Keratinocyte (primary cell): ENCODE measurements at regions not wholly inside any gene's neighbourhood (a gene's known extent, or its start where the extent isn't known, plus 50 kb on each side); places are given as distances from the start of the nearest gene placed in this dataset.

Experiments
- DNase-seq: peaks from one replicate; pipeline ENCODE4 v3.0.0-alpha.2; 2011; ENCODE audit warnings: low read depth, missing footprints, low spot score
- FAIRE-seq: peaks from 2 replicates; lab custom pipeline; 2011; peaks lifted over from hg19 to GRCh38; lab: Jason Lieb, UNC
- H2AFZ ChIP-seq: 2 replicates; pipeline ENCODE4 v1.6.0; 2012; ENCODE audit warnings: low read length, control low read depth, inconsistent platforms; ENCODE audit not compliant: control insufficient read depth
- H3K27ac ChIP-seq: 2 replicates; pipeline ENCODE4 v1.5.1; 2011; ENCODE audit warnings: low read length; ENCODE audit not compliant: control insufficient read depth, insufficient read depth
- H3K27me3 ChIP-seq: 3 replicates; pipeline ENCODE4 v1.6.0; 2011; ENCODE audit warnings: low read length; ENCODE audit not compliant: control insufficient read depth, insufficient read depth; ENCODE audit errors: extremely low read depth
- H3K36me3 ChIP-seq, 2 experiments: 2 replicates in 1 of 2; 3 replicates in 1 of 2; pipeline ENCODE4 v1.5.1; 2011; ENCODE audit warnings: low read length in 2 of 2, mild to moderate bottlenecking in 1 of 2; ENCODE audit not compliant: control insufficient read depth in 2 of 2, insufficient read depth in 2 of 2; ENCODE audit errors: extremely low read depth in 1 of 2
- H3K4me1 ChIP-seq: 3 replicates; pipeline ENCODE4 v1.5.1; 2011; ENCODE audit warnings: low read length; ENCODE audit not compliant: control insufficient read depth, insufficient read depth; ENCODE audit errors: extremely low read depth
- H3K4me2 ChIP-seq: 3 replicates; pipeline ENCODE4 v1.6.0; 2011; ENCODE audit warnings: low read depth, low read length; ENCODE audit not compliant: control insufficient read depth, insufficient read depth; ENCODE audit errors: extremely low read depth
- H3K4me3 ChIP-seq, 3 experiments: fragments of 200-600 bp in 1 of 3; sonication (generic) in 1 of 3; 2 replicates in 2 of 3; 3 replicates in 1 of 3; pipeline ENCODE4 v1.5.1; 2011 to 2016; ENCODE audit warnings: low read length in 3 of 3, mild to moderate bottlenecking in 3 of 3, control low read depth in 2 of 3, inconsistent platforms in 1 of 3, low read depth in 1 of 3, mixed read lengths in 1 of 3, mixed run types in 1 of 3, moderate library complexity in 1 of 3; ENCODE audit not compliant: control insufficient read depth in 2 of 3, insufficient read depth in 2 of 3; ENCODE audit errors: extremely low read depth in 1 of 3
- H3K79me2 ChIP-seq: 2 replicates; pipeline ENCODE4 v1.6.0; 2012; ENCODE audit warnings: low read length; ENCODE audit not compliant: control insufficient read depth, insufficient read depth
- H3K9ac ChIP-seq: 3 replicates; pipeline ENCODE4 v1.6.0; 2011; ENCODE audit warnings: low read length; ENCODE audit not compliant: control insufficient read depth, insufficient read depth; ENCODE audit errors: extremely low read depth
- H3K9me1 ChIP-seq: 3 replicates; pipeline ENCODE4 v1.6.0; 2011; ENCODE audit warnings: low read length; ENCODE audit not compliant: control insufficient read depth, insufficient read depth; ENCODE audit errors: extremely low read depth
- H3K9me3 ChIP-seq: 2 replicates; pipeline ENCODE4 v1.5.1; 2012; ENCODE audit warnings: low read depth, low read length; ENCODE audit not compliant: control insufficient read depth
- H4K20me1 ChIP-seq: 3 replicates; pipeline ENCODE4 v1.6.0; 2011; ENCODE audit warnings: low read length; ENCODE audit not compliant: control insufficient read depth, insufficient read depth; ENCODE audit errors: extremely low read depth
- EZH2 ChIP-seq: IDR thresholded peaks from one replicate; pipeline ENCODE4 v1.6.1; 2012; ENCODE audit warnings: inconsistent platforms, mild to moderate bottlenecking, low read length, moderate library complexity
- dilution Hi-C: fragments of 300-500 bp; cut with MboI; formaldehyde crosslinking; loops from one replicate; pipeline ENCODE4 v1.7.0; 2020; ENCODE audit warnings: low sequenced_read_pairs; ENCODE audit not compliant: extremely low pct_ligation_motif_present
- TF ChIP-seq, protein P1 (sequence below), 3 experiments: IDR thresholded peaks in 1 of 3; conservative IDR thresholded peaks in 1 of 3; optimal IDR thresholded peaks in 1 of 3; 2 replicates in 2 of 3; 3 replicates in 1 of 3; pipeline versions ENCODE3 to v1.5.1; 2011; ENCODE audit warnings: low read length in 3 of 3, mild to moderate bottlenecking in 3 of 3, moderate library complexity in 2 of 3, control low read depth in 1 of 3, inconsistent platforms in 1 of 3; ENCODE audit not compliant: insufficient read depth in 2 of 3; ENCODE audit errors: extremely low read depth in 1 of 3

- Histone ChIP-seq H3K9me1 (no peaks in the 10 kb centered on the region), H3K4me1 (no peaks in the 10 kb centered on the region), H3K27me3 (no peaks in the 10 kb centered on the region), H3K4me2 (no peak overlapping the region), H3K79me2 (no peaks in the 10 kb centered on the region), H3K36me3 (no peaks in the 10 kb centered on the region), H3K9ac (no peak overlapping the region), H3K27ac (no peak overlapping the region), H4K20me1 (no peaks in the 10 kb centered on the region), H2AFZ (no peak overlapping the region), H3K9me3 (peaks cover 24% of the 10 kb centered on the region), H3K4me3 (no peak overlapping the region)
- DNase-seq (no peak), FAIRE-seq (no peak)
- no peak for TF ChIP-seq EZH2
- TF ChIP-seq, protein P1, sequence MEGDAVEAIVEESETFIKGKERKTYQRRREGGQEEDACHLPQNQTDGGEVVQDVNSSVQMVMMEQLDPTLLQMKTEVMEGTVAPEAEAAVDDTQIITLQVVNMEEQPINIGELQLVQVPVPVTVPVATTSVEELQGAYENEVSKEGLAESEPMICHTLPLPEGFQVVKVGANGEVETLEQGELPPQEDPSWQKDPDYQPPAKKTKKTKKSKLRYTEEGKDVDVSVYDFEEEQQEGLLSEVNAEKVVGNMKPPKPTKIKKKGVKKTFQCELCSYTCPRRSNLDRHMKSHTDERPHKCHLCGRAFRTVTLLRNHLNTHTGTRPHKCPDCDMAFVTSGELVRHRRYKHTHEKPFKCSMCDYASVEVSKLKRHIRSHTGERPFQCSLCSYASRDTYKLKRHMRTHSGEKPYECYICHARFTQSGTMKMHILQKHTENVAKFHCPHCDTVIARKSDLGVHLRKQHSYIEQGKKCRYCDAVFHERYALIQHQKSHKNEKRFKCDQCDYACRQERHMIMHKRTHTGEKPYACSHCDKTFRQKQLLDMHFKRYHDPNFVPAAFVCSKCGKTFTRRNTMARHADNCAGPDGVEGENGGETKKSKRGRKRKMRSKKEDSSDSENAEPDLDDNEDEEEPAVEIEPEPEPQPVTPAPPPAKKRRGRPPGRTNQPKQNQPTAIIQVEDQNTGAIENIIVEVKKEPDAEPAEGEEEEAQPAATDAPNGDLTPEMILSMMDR (optimal IDR thresholded peaks at IDR 0.05 in 1 of 3, IDR thresholded peaks at IDR 0.05 in 1 of 3, conservative IDR thresholded peaks at IDR 0.05 in 1 of 3; ENCODE audit: extremely low read depth in 1 of 3, insufficient read depth in 2 of 3, low read length in 3 of 3), result no peak
- dilution Hi-C loops, result no loop called here
These were observed 198.3 kb downstream of the UBE3A start for GRCh38 chr15:25240461-25241021.

DNA sequence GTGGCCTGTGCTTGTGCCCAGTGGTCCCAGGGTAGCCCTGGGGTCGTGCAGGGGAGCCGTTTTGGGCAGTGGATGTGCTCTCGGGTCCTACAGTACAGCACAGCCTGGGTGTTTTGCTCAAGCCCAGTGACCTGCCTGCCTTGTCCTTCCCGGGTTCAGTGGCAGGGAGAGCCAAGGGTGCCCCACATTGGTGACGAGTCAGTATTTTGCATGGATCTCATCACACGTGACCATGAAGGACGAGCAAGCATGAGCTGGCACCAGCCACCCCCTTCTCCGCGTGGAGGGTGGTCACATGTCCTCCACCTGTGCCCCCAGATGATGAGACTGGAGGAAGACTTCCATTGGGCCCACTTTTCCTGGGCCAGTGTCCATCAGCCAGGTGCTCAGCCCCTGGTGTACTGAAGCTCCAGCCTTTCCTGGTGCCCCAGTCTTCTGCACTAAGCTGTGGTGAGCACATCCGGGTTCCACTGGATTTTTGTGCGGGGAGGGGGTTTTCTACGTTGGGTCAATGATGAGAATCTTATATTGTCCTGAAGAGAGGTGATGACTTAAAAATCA lies 197.5 kb downstream of the UBE3A start:
- TF ChIP-seq, protein P1 (optimal IDR thresholded peaks at IDR 0.05 in 1 of 3, IDR thresholded peaks at IDR 0.05 in 1 of 3, conservative IDR thresholded peaks at IDR 0.05 in 1 of 3; ENCODE audit: extremely low read depth in 1 of 3, insufficient read depth in 2 of 3, low read length in 3 of 3), result no peak
- no peak for TF ChIP-seq EZH2
- Histone ChIP-seq H3K9me1 (no peaks in the 10 kb centered on the region), H3K9me3 (peaks cover 27% of the 10 kb centered on the region), H3K36me3 (no peaks in the 10 kb centered on the region), H4K20me1 (no peaks in the 10 kb centered on the region), H3K27me3 (no peaks in the 10 kb centered on the region), H3K4me2 (no peak overlapping the region), H3K4me3 (no peak overlapping the region), H3K9ac (no peak overlapping the region), H3K79me2 (no peaks in the 10 kb centered on the region), H3K27ac (no peak overlapping the region), H3K4me1 (no peaks in the 10 kb centered on the region), H2AFZ (no peak overlapping the region)
- no peak for FAIRE-seq
- DNase-seq, result no peak
- dilution Hi-C loops, result no loop called here
